ENCODE measurements at regions not wholly inside any gene's neighbourhood (a gene's known extent, or its start where the extent isn't known, plus 50 kb on each side); places are given as distances from the start of the nearest gene placed in this dataset.

DNA sequence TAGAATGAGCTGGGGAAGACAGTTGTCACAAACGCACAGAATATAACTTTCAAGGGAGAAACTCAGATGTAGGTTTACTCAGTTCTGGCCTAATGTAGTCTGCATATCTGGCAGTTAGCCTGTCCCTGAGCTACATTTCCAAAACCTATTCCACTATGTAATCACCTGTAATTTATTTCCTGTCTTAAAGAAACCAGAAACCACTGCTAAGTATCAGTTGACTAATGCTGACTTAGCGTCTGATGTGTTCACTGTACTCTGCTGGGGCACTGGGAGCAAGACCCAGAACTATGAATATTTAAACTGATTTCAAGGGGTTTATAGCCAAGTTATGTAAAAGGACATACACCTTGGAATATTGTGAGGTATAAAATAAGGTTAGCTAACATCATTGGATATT lies 1995.2 kb upstream of the PIK3C3 start (continued):
- no peak for TF ChIP-seq GTF2F1 (IDR thresholded peaks at IDR 0.05; ENCODE audit: borderline replicate concordance, low read depth, low read length)

All from H1 (cell line).